ENCODE measurements at regions not wholly inside any gene's neighbourhood (a gene's known extent, or its start where the extent isn't known, plus 50 kb on each side); places are given as distances from the start of the nearest gene placed in this dataset.

GRCh38 chr20:55053389-55053788 is 578.0 kb downstream of the DOK5 start:
- WGBS, 2 donors: 52 to 65% methylated on average over 1 of the region's 1 CpG
- TF ChIP-seq POLR2AphosphoS5 (IDR thresholded peaks at IDR 0.05): no peak
- TF ChIP-seq POLR2A (IDR thresholded peaks at IDR 0.05): no peak
- TF ChIP-seq EP300 (IDR thresholded peaks at IDR 0.05): no peak
- no peak for TF ChIP-seq CTCF (IDR thresholded peaks at IDR 0.05)
- DNase-seq (no peak), ATAC-seq (ENCODE audit: low FRiP score in 2 of 2) (no peak)
- Histone ChIP-seq H3K9me3 (no peaks in the 10 kb centered on the region), H3K27ac (no peak overlapping the region), H3K27me3 (no peaks in the 10 kb centered on the region), H3K4me3 (no peak overlapping the region), H3K4me1 (no peaks in the 10 kb centered on the region), H3K36me3 (no peaks in the 10 kb centered on the region)

DNA sequence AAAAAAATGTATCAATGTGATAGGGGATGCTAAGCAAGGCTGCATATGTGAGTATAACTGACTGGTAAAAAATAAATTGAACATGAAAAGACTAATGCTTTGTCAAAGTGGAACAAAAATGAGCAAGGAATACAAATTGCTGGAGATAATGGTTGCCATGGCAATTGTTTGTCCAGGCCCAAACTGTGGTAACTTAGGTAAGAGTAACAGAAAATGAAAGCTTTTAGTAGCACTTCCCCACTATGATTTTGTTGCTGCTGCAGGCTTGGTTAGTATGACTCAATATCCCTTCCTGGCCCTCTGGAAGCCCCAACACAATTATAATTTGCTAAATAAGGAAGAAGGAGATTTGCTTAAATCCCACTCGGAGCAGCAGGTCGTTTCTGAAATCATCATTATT is 577.1 kb downstream of the DOK5 start:
- no peak for TF ChIP-seq CTCF (IDR thresholded peaks at IDR 0.05)
- TF ChIP-seq EP300 (IDR thresholded peaks at IDR 0.05): no peak
- TF ChIP-seq POLR2AphosphoS5 (IDR thresholded peaks at IDR 0.05): no peak
- no peak for TF ChIP-seq POLR2A (IDR thresholded peaks at IDR 0.05)
- no peak for DNase-seq
- H3K9me3 ChIP-seq: no peaks in the 10 kb centered on the region
- H3K4me3 ChIP-seq: no peak overlapping the region
- H3K4me1 ChIP-seq: no peaks in the 10 kb centered on the region
- WGBS, 2 donors: 74 to 88% methylated on average over 2 of the region's 2 CpGs
- no peaks in the 10 kb centered on the region for H3K36me3 ChIP-seq
- H3K27ac ChIP-seq: no peak overlapping the region
- no peak for ATAC-seq (ENCODE audit: low FRiP score in 2 of 2)
- no peaks in the 10 kb centered on the region for H3K27me3 ChIP-seq

- Histone ChIP-seq H3K27ac (no peak overlapping the region), H3K9me3 (no peaks in the 10 kb centered on the region), H3K4me1 (no peaks in the 10 kb centered on the region), H3K36me3 (no peaks in the 10 kb centered on the region), H3K27me3 (no peaks in the 10 kb centered on the region), H3K4me3 (no peak overlapping the region)
- ATAC-seq (ENCODE audit: low FRiP score in 2 of 2): no peak
- DNase-seq: no peak
- no peak for TF ChIP-seq POLR2A (IDR thresholded peaks at IDR 0.05)
- no peak for TF ChIP-seq EP300 (IDR thresholded peaks at IDR 0.05)
- no peak for TF ChIP-seq POLR2AphosphoS5 (IDR thresholded peaks at IDR 0.05)
- TF ChIP-seq CTCF (IDR thresholded peaks at IDR 0.05): no peak
These were observed 563.3 kb downstream of the DOK5 start for GRCh38 chr20:55038684-55039083.

GRCh38 chr20:55031971-55032370 is 556.6 kb downstream of the DOK5 start:
- Histone ChIP-seq H3K27me3 (no peaks in the 10 kb centered on the region), H3K9me3 (no peaks in the 10 kb centered on the region), H3K4me1 (no peaks in the 10 kb centered on the region), H3K4me3 (no peak overlapping the region), H3K27ac (no peak overlapping the region), H3K36me3 (no peaks in the 10 kb centered on the region)
- DNase-seq (no peak), ATAC-seq (ENCODE audit: low FRiP score in 2 of 2) (no peak)
- TF ChIP-seq CTCF (IDR thresholded peaks at IDR 0.05) (no peak), POLR2AphosphoS5 (IDR thresholded peaks at IDR 0.05) (no peak), POLR2A (IDR thresholded peaks at IDR 0.05) (no peak), EP300 (IDR thresholded peaks at IDR 0.05) (no peak)

DNA sequence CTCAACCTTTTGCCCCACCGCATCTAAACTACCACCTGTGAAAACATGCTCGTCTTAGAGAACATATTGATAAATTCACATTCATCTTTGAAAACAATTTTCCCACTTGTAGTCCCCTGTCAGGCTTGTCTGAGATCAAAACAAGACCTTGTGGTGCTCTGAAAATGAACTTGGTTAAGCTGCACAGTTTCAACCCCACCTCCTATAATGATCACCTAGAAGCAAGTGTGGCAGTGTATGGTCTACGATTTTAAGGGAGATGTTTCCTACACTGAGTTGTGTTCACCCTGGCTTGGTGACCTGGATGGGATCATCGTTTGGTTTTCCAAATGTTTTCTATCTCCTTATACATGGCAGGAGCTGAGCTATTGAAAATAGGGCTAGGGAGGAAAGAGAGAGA is 539.4 kb downstream of the DOK5 start:
- WGBS, 2 donors: 75 to 79% methylated on average over 4 of the region's 4 CpGs
- H3K9me3 ChIP-seq: no peaks in the 10 kb centered on the region
- H3K36me3 ChIP-seq: no peaks in the 10 kb centered on the region
- TF ChIP-seq CTCF (IDR thresholded peaks at IDR 0.05) (no peak), POLR2A (IDR thresholded peaks at IDR 0.05) (no peak), POLR2AphosphoS5 (IDR thresholded peaks at IDR 0.05) (no peak), EP300 (IDR thresholded peaks at IDR 0.05) (no peak)
- no peaks in the 10 kb centered on the region for H3K27me3 ChIP-seq
- no peak for ATAC-seq (ENCODE audit: low FRiP score in 2 of 2)
- no peak overlapping the region for H3K27ac ChIP-seq
- no peak for DNase-seq
- no peaks in the 10 kb centered on the region for H3K4me1 ChIP-seq
- H3K4me3 ChIP-seq: no peak overlapping the region
